DND-41 (cell line): ENCODE measurements at regions not wholly inside any gene's neighbourhood (a gene's known extent, or its start where the extent isn't known, plus 50 kb on each side); places are given as distances from the start of the nearest gene placed in this dataset.

Source experiments
- ATAC-seq: fragments of 200-7000 bp; cut with Tn5 transposase; 3 replicates; pipeline ENCODE4 v1.9.1; 2021; ENCODE audit warnings: low read depth; ENCODE audit not compliant: insufficient read depth
- DNase-seq: peaks from one replicate; pipeline ENCODE4 v3.0.0-alpha.2; 2020
- H2AFZ ChIP-seq: 2 replicates; pipeline ENCODE4 v1.6.0; 2012; ENCODE audit warnings: low read depth, low read length
- H3K27ac ChIP-seq: 2 replicates; pipeline ENCODE4 v1.5.1; 2012; ENCODE audit warnings: low read length, inconsistent platforms
- H3K27me3 ChIP-seq: fragments of 200-600 bp; sonication (generic); 2 replicates; pipeline ENCODE4 v1.6.0; 2012; ENCODE audit warnings: low read length, mild to moderate bottlenecking, inconsistent platforms; ENCODE audit not compliant: insufficient read depth, poor library complexity
- H3K36me3 ChIP-seq: 2 replicates; pipeline ENCODE4 v1.5.1; 2012; ENCODE audit warnings: low read length, inconsistent platforms; ENCODE audit not compliant: insufficient read depth
- H3K4me1 ChIP-seq: 2 replicates; pipeline ENCODE4 v1.5.1; 2012; ENCODE audit warnings: mild to moderate bottlenecking, low read length; ENCODE audit not compliant: insufficient read depth
- H3K4me2 ChIP-seq: 2 replicates; pipeline ENCODE4 v1.6.0; 2012; ENCODE audit warnings: mild to moderate bottlenecking, moderate library complexity, low read length, inconsistent platforms; ENCODE audit not compliant: insufficient read depth
- H3K4me3 ChIP-seq, 2 experiments: fragments of 200-600 bp in 1 of 2; shearing (Covaris generic) in 1 of 2; 2 replicates each; pipeline ENCODE4 v1.5.1; 2012 to 2016; ENCODE audit warnings: inconsistent platforms in 2 of 2, low read length in 2 of 2, mild to moderate bottlenecking in 2 of 2, low read depth in 1 of 2, moderate library complexity in 1 of 2
- H3K79me2 ChIP-seq: 2 replicates; pipeline ENCODE4 v1.6.0; 2012; ENCODE audit warnings: low read length, inconsistent platforms; ENCODE audit not compliant: insufficient read depth
- H3K9ac ChIP-seq: 2 replicates; pipeline ENCODE4 v1.6.0; 2012; ENCODE audit warnings: low read depth, mild to moderate bottlenecking, inconsistent platforms, low read length, moderate library complexity
- H3K9me3 ChIP-seq: 2 replicates; pipeline ENCODE4 v1.5.1; 2012; ENCODE audit warnings: low read length, moderate library complexity, mild to moderate bottlenecking, inconsistent platforms; ENCODE audit not compliant: insufficient read depth, severe bottlenecking
- H4K20me1 ChIP-seq: 2 replicates; pipeline ENCODE4 v1.6.0; 2012; ENCODE audit warnings: low read length; ENCODE audit not compliant: insufficient read depth
- EZH2 ChIP-seq: IDR thresholded peaks from 3 replicates; pipeline ENCODE4 v1.6.1; 2012; ENCODE audit warnings: borderline replicate concordance, low read depth, mild to moderate bottlenecking, moderate library complexity, low read length, inconsistent platforms; ENCODE audit not compliant: severe bottlenecking
- TF ChIP-seq, protein P1 (sequence below): IDR thresholded peaks from 2 replicates; pipeline ENCODE4 v1.5.1; 2012; ENCODE audit warnings: borderline replicate concordance, low read length, moderate library complexity, mild to moderate bottlenecking; ENCODE audit not compliant: poor library complexity, severe bottlenecking; ENCODE audit errors: extremely low read depth

DNA sequence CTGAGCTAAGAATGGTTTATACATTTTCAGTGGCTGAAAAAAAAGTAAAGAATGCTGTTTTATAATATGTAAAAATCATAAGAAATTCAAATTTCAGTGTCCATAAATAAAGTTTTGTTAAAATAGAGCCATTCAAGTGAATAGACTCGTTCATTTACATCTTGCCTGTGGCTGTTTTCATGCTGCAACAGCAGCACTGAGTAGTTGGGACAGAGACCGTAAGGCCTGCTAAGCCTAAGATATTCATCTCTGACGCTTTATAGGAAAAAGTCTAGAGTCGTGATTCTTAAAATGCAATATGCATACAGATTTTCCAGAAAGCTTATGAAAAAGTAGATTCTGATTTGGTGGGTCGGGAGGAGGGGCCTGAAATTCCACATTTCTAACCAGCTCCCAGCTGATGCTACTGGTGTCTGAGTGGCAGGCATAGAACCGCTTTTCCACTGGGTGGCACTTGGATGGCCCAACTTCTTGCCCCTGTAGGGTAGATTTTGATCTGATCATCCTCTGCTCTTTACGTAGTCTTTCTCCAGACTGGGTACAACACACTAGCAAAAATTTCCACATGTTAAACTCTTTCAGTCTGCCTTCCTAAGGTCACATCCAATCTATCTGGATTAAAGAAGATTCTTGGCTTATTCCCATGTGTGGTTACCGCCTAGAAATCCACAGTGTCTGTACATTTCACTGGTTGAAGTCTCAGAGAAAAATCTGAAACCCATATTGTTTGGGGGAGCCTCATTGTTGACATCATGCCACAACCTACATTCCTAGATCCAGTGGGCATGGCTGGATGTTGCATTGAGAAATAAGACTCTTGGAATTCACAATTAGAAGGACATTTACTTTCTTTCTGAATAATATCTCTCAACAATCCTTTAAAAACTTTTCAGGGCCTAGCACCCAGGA lies 151.2 kb downstream of the C12orf75 start:
- Histone ChIP-seq H3K4me2 (no peak overlapping the region), H3K79me2 (no peaks in the 10 kb centered on the region), H3K9me3 (no peaks in the 10 kb centered on the region), H3K4me1 (no peaks in the 10 kb centered on the region), H3K36me3 (no peaks in the 10 kb centered on the region), H3K27ac (no peak overlapping the region), H3K4me3 (no peak overlapping the region), H2AFZ (no peak overlapping the region), H3K9ac (no peak overlapping the region), H3K27me3 (peaks cover 12% of the 10 kb centered on the region), H4K20me1 (no peaks in the 10 kb centered on the region)
- no peak for DNase-seq
- TF ChIP-seq, protein P1, sequence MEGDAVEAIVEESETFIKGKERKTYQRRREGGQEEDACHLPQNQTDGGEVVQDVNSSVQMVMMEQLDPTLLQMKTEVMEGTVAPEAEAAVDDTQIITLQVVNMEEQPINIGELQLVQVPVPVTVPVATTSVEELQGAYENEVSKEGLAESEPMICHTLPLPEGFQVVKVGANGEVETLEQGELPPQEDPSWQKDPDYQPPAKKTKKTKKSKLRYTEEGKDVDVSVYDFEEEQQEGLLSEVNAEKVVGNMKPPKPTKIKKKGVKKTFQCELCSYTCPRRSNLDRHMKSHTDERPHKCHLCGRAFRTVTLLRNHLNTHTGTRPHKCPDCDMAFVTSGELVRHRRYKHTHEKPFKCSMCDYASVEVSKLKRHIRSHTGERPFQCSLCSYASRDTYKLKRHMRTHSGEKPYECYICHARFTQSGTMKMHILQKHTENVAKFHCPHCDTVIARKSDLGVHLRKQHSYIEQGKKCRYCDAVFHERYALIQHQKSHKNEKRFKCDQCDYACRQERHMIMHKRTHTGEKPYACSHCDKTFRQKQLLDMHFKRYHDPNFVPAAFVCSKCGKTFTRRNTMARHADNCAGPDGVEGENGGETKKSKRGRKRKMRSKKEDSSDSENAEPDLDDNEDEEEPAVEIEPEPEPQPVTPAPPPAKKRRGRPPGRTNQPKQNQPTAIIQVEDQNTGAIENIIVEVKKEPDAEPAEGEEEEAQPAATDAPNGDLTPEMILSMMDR = no peak
- no peak for TF ChIP-seq EZH2
- no peak for ATAC-seq

DNA sequence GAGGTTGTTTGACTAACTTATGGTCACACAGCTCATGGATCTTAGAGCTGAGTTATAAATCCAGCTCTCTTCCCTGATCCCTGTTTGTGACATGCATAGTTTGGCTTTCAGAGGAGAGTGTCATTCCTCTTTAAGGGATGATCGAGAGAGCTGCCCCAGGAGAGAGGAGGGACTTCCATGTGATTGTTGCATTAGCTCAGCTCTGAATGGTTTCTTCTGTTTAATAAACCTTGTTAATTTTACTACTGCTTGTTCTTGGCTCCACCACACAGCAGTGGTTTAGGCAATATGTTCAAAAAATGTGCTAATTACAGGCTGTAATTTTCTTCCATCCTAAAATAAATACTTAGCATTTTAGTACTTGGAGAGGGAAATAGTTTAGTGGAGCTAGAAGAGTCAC lies 152.5 kb downstream of the C12orf75 start:
- no peak for ATAC-seq
- no peak for TF ChIP-seq EZH2
- TF ChIP-seq, protein P1 = no peak

DNA sequence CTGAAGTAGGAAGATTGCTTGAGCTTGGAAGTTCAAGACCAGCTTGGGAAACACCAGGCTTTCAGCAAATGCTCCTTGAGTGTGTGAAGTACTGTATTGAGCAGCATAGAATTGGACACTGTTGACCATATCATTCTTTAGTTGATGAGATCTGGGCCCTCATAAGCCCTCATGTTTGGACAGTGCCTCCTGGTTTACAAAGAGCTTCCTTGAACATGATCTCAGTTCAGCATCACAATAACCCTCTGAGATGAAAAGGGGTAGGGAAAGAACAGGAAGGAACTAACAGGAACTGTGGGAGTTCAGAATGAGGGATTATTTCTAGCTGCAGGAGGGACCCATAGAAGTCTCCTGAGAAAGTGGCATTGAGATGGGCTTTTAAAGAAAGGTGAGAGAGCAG lies 153.2 kb downstream of the C12orf75 start:
- no peak overlapping the region for H3K4me3 ChIP-seq
- H3K27me3 ChIP-seq = peaks cover 12% of the 10 kb centered on the region
- ATAC-seq = no peak
- no peaks in the 10 kb centered on the region for H3K36me3 ChIP-seq
- no peak for DNase-seq
- no peak overlapping the region for H2AFZ ChIP-seq
- H3K9me3 ChIP-seq = no peaks in the 10 kb centered on the region
- H4K20me1 ChIP-seq = no peaks in the 10 kb centered on the region
- H3K4me2 ChIP-seq = no peak overlapping the region
- no peak overlapping the region for H3K9ac ChIP-seq
- TF ChIP-seq EZH2 = no peak
- TF ChIP-seq, protein P1 = no peak
- no peaks in the 10 kb centered on the region for H3K79me2 ChIP-seq
- no peak overlapping the region for H3K27ac ChIP-seq
- no peaks in the 10 kb centered on the region for H3K4me1 ChIP-seq

More for the DNA sequence above, 152.5 kb downstream of the C12orf75 start:
- Histone ChIP-seq H3K27ac (no peak overlapping the region), H2AFZ (no peak overlapping the region), H3K9me3 (no peaks in the 10 kb centered on the region), H3K4me3 (no peak overlapping the region), H3K4me2 (no peak overlapping the region), H3K9ac (no peak overlapping the region), H4K20me1 (no peaks in the 10 kb centered on the region), H3K27me3 (peaks cover 12% of the 10 kb centered on the region), H3K4me1 (no peaks in the 10 kb centered on the region), H3K36me3 (no peaks in the 10 kb centered on the region), H3K79me2 (no peaks in the 10 kb centered on the region)
- no peak for DNase-seq
